GM12872 (cell line): ENCODE measurements at regions not wholly inside any gene's neighbourhood (a gene's known extent, or its start where the extent isn't known, plus 50 kb on each side); places are given as distances from the start of the nearest gene placed in this dataset.

ENCODE experiments used
- TF ChIP-seq, protein P1 (sequence below): IDR thresholded peaks from 3 replicates; pipeline ENCODE4 v1.5.1; 2011; ENCODE audit warnings: low read depth, mild to moderate bottlenecking, low read length, moderate library complexity; ENCODE audit not compliant: insufficient read depth

DNA sequence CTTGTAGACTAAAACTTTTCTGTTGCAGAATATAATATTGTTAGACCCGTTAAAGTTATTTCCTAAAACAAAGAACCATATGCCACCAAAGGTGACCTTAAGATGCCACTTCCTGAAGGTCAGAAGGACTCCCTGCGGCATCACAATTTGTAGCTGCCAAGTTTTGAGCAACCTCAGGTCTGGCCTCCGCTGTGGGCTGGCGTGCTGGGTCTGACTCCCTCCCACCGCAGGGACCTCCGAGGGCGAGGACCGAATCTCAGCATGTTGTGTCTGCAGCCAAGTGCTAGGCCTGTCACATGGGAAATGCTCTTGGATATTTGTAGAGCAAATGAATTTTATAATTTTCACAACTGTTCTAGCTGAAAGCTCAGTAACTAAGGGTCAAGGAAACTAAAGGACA is 285.9 kb downstream of the NDUFA10 start:
- TF ChIP-seq, protein P1, sequence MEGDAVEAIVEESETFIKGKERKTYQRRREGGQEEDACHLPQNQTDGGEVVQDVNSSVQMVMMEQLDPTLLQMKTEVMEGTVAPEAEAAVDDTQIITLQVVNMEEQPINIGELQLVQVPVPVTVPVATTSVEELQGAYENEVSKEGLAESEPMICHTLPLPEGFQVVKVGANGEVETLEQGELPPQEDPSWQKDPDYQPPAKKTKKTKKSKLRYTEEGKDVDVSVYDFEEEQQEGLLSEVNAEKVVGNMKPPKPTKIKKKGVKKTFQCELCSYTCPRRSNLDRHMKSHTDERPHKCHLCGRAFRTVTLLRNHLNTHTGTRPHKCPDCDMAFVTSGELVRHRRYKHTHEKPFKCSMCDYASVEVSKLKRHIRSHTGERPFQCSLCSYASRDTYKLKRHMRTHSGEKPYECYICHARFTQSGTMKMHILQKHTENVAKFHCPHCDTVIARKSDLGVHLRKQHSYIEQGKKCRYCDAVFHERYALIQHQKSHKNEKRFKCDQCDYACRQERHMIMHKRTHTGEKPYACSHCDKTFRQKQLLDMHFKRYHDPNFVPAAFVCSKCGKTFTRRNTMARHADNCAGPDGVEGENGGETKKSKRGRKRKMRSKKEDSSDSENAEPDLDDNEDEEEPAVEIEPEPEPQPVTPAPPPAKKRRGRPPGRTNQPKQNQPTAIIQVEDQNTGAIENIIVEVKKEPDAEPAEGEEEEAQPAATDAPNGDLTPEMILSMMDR, result no peak

GRCh38 chr2:239738159-239738558 is 287.0 kb downstream of the NDUFA10 start:
- TF ChIP-seq, protein P1, result no peak

DNA sequence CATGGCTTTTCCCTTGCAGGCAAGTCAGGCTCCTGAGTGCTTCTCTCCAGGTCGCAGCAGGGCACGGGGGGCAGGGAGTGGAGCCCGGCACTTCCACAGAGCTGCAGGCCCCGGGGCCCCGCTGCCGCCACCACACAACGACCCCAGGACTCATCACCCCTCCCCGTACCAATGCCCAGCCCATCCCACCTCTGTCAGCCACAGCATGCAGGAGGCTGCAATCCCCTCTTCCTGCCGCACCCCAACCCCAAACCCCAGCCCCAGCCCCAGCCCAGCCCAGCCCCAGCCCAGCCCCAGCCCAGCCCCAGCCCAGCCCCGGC is 288.0 kb downstream of the NDUFA10 start:
- TF ChIP-seq, protein P1, result no peak

- TF ChIP-seq, protein P1, result no peak
These were observed 288.6 kb downstream of the NDUFA10 start for GRCh38 chr2:239736358-239737143.

- TF ChIP-seq, protein P1, result no peak
These were observed 289.2 kb downstream of the NDUFA10 start for GRCh38 chr2:239735829-239736357.

DNA sequence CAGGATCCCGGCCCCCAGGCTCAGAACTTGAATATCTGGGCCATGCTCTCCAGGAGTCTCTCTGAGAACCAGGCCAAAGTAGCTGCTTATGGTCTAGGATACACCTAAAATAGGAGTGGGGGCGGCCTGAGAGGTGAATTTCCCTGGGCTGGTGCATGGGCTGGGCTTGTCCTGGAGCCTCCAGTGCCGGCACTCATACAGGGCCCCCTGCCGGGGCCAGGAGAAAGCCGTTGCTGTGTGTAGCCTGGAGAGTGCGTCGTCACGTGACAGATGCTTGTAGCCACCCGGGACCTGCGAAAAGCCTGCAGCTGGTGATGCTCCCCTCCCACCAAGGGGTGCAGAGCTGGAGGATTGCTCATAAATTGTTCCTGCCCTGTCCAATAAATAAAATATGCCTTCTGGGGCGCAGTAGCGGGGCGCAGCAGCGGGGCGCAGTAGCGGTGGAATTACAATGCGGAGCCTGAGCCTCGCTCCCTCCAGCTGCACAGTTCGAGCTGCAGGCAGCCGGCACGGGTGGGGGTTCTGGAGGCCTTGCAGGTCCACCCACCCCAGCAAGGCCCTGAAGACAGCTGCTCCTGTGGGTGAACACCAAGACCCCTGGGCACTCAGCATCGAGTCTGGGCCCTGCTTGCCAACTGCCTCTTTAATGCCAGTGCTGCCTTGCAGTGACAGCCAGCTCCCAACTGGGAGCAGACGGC is 289.9 kb downstream of the NDUFA10 start:
- TF ChIP-seq, protein P1, result no peak

DNA sequence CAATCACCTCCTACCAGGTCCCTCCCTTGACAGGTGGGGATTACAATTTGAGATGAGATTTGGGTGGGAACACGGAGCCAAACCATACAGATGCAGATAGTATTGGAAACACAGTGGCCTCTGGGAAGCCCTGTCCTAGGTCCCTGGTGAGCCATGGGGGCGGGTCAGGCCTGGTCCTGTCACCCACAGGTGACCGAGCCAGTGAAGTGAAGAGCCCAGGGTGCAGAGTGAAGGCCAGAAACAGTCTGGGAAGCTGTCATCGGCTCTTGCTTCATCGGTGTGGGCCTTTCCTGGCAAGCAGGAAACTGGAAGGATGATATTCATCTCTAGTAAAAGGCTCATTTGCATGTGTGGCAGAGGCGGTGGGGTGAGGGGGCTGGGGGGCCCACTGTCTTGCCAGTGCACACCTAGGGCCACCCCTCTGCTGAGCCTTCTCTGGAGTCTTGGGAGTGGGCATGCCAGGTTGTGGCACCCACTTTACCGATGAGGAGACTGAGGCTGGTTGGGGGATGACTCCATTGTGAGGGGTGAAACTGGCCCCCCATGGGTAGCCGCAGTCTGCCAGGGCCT is 290.6 kb downstream of the NDUFA10 start:
- TF ChIP-seq, protein P1, result no peak
